Psoas muscle (tissue), 7 donors: ENCODE measurements at regions not wholly inside any gene's neighbourhood (a gene's known extent, or its start where the extent isn't known, plus 50 kb on each side); places are given as distances from the start of the nearest gene placed in this dataset.
A peak's percentile ranks its signal among the peaks of the same experiment; 100 is the strongest.

Experiments
- ATAC-seq, 4 donors: fragments of 200-7000 bp; cut with Tn5 transposase; one replicate each; pipeline ENCODE4 v1.9.1; 2020; ENCODE audit warnings: moderate library complexity in 3 of 4, mild to moderate bottlenecking in 2 of 4
- DNase-seq, 2 donors: peaks; one replicate each; pipeline ENCODE4 v3.0.0-alpha.2; 2020
- H3K27ac ChIP-seq: fragments of 200-600 bp; one replicate; pipeline ENCODE4 v1.8.0; 2022
- H3K27me3 ChIP-seq, 3 donors: fragments of 200-600 bp in 1 of 3; one replicate each; pipeline versions ENCODE4 v1.6.1 to v1.8.0; 2013 to 2022; ENCODE audit warnings: low read length in 2 of 3, mild to moderate bottlenecking in 2 of 3, moderate library complexity in 1 of 3; ENCODE audit not compliant: insufficient read depth in 3 of 3
- H3K36me3 ChIP-seq, 2 donors: fragments of 200-600 bp in 1 of 2; one replicate each; pipeline versions ENCODE4 v1.6.1 to v1.8.0; 2013 to 2022; ENCODE audit warnings: low read depth in 1 of 2, mild to moderate bottlenecking in 1 of 2, moderate library complexity in 1 of 2; ENCODE audit not compliant: insufficient read depth in 1 of 2
- H3K4me1 ChIP-seq: fragments of 200-600 bp; one replicate; pipeline ENCODE4 v1.8.0; 2022
- H3K4me3 ChIP-seq: fragments of 200-600 bp; one replicate; pipeline ENCODE4 v1.8.0; 2022; ENCODE audit warnings: mild to moderate bottlenecking
- H3K9me3 ChIP-seq: fragments of 200-600 bp; one replicate; pipeline ENCODE4 v1.8.0; 2022
- CTCF ChIP-seq: fragments of 200-600 bp; IDR thresholded peaks from one replicate; pipeline ENCODE4 v1.8.0; 2022; ENCODE audit warnings: antibody characterized with exemption
- WGBS, 3 donors: extraction: QIAGEN DNeasy Blood & Tissue Kit; methylation state at CpG; one replicate each; pipeline versions ENCODE4 v1.1.6 to v1.1.7; 2013; 5-methylcytosine and 5-hydroxymethylcytosine counted together
- intact Hi-C, 2 donors: fragments of 100-400 bp; cut with DNase I; formaldehyde crosslinking; loops; one replicate each; pipeline versions ENCODE4 v1.11.0 to v1.14.2; 2022
- donor health status: healthy with polysubstance abuse.
- donor health status: DM: no; HTN: no; CAD: no; lungs with moderate emphysema.
- donor health status: Bipolar disorder and iron deficiency.
- donor health status: healthy.
- donor health status: DM: yes; HTN: yes; CAD: no.
- donor health status: DM: no; HTN: no; CAD: no.
- donor health status: DM: yes; HTN: yes; CAD: no.

DNA sequence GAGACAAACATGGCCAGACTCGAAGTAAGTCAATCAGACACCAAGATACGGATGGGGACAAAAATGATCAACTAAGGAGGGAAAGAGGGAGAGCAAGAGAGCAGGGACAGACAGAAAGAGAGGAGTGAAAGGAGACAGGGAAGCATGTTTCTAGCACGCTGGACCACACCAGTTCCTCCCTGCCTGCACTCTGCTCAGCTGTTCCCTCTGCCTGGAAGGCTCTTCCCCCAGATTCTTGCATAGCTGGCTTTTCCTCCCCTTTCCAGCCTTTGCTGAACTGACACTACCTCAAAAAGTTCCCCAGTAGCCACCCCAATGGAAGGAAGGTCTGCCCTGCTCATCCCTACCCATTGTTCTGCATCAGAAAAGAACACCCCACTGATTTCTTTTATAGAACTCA is 185.9 kb downstream of the MAFB start:
- WGBS, 3 donors = 63 to 72% (median 65%) methylated on average over 3 of the region's 3 CpGs
- ATAC-seq (no peak), DNase-seq (no peak)
- H3K4me1 ChIP-seq = no peaks in the 10 kb centered on the region
- H3K9me3 ChIP-seq = no peaks in the 10 kb centered on the region
- H3K36me3 ChIP-seq = no peaks in the 10 kb centered on the region
- no peak for TF ChIP-seq CTCF
- intact Hi-C loops = no loop called here
- no peaks in the 10 kb centered on the region for H3K27me3 ChIP-seq
- H3K4me3 ChIP-seq = no peak overlapping the region
- no peak overlapping the region for H3K27ac ChIP-seq

DNA sequence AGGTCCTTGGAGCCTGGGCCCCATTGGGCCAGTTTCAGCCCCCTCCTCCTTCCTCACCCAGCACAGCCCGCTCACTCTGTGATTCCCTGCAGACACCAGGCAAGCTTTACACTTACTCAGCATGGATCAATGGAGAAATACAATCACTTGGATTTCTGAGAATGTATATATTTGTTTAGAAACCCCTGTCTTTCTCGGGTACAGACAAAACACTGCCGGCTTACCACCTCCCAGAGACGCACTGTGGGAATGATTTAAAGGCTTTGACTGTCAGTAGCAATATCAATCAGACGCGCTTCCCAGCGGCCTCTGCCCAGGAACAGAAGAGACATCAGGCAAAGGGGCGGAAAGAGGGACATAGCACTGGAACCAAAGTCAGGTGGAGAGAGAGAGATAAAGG is 186.5 kb downstream of the MAFB start:
- Histone ChIP-seq H3K27me3 (no peaks in the 10 kb centered on the region), H3K4me1 (no peaks in the 10 kb centered on the region), H3K9me3 (no peaks in the 10 kb centered on the region), H3K27ac (no peak overlapping the region), H3K36me3 (no peaks in the 10 kb centered on the region), H3K4me3 (no peak overlapping the region)
- WGBS, 3 donors = 52 to 62% (median 55%) methylated on average over 8 of the region's 8 CpGs
- ATAC-seq = no peak
- no peak for TF ChIP-seq CTCF
- no peak for DNase-seq
- intact Hi-C loops = no loop called here

GRCh38 chr20:40499391-40499790 is 189.6 kb downstream of the MAFB start:
- DNase-seq (no peak), ATAC-seq (no peak)
- Histone ChIP-seq H3K9me3 (no peaks in the 10 kb centered on the region), H3K4me1 (no peaks in the 10 kb centered on the region), H3K36me3 (no peaks in the 10 kb centered on the region), H3K4me3 (no peak overlapping the region), H3K27me3 (no peaks in the 10 kb centered on the region), H3K27ac (no peak overlapping the region)
- intact Hi-C loops = no loop called here
- no peak for TF ChIP-seq CTCF
- WGBS, 3 donors = 86 to 96% (median 93%) methylated on average over 2 of the region's 2 CpGs

DNA sequence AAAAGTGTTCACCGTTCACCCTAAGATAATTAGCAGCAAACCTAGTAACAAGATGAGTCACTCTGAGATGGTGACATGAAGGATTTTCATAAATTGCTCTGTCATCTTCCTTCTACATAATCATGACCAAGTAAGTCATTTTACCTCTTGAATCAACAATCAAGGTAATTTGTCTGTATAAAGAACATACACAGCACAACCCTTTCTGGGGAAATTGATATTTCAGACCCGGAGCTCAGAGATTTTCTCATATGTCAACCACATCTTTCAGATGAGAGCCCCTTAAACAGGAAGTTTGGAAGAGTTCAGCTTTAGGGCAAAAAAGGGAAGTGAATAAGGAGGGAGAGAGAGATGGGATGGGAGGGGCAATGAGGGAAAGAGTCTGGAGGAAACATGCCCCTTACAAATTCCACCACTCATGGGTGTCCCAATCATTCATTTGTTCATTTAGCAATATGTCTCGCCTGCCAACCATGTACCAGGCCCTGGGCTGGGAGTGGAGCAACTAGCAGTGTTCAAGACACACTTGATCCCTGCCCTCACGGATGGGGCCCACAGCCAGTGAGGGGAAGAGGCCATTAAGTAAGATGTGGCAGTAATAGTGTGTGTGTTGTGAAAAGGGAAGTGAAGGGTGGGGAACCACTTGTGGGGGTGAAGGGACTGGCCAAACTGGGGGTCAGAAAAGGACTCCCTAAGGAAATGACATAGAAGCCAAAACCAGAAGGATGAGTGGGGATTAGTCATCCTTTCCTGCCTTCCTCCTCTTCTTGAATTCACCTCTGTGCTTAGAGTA is 190.9 kb downstream of the MAFB start:
- intact Hi-C loops = no loop called here
- H3K27ac ChIP-seq = no peak overlapping the region
- WGBS, 3 donors = 71 to 72% (median 72%) methylated on average over 4 of the region's 4 CpGs
- ATAC-seq = peak in 3 of 4 donors; percentile 36 to 75 (median 45)
- no peaks in the 10 kb centered on the region for H3K27me3 ChIP-seq
- H3K36me3 ChIP-seq = no peaks in the 10 kb centered on the region
- no peaks in the 10 kb centered on the region for H3K9me3 ChIP-seq
- H3K4me3 ChIP-seq = no peak overlapping the region
- DNase-seq = peak; percentile 60 to 73
- no peak for TF ChIP-seq CTCF
- no peaks in the 10 kb centered on the region for H3K4me1 ChIP-seq

DNA sequence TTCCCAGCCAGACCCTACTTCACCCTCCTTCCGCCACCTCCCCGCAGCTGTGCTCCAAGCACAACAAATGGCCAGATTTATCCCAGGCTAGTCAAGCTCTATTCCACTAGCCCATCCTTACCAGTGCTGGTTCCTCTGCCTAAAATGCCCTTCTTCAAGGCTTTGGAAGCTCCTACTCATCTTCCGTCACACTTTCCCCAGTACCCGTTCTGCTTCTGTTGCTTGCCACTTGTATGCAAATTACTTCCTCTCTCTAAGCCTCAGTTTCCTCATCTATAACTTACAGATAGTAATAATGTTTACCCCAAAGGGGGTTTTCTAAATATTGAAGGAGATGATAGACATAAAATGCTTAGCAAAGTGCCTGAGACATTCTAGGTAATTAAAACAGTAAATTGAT is 193.1 kb downstream of the MAFB start:
- 84 to 91% (median 86%) methylated on average over 4 of the region's 4 CpGs for WGBS, 3 donors
- H3K27me3 ChIP-seq = no peaks in the 10 kb centered on the region
- H3K4me3 ChIP-seq = no peak overlapping the region
- H3K27ac ChIP-seq = no peak overlapping the region
- no peaks in the 10 kb centered on the region for H3K36me3 ChIP-seq
- ATAC-seq = no peak
- intact Hi-C loops = no loop called here
- no peak for DNase-seq
- TF ChIP-seq CTCF = no peak
- H3K9me3 ChIP-seq = no peaks in the 10 kb centered on the region
- no peaks in the 10 kb centered on the region for H3K4me1 ChIP-seq
